SK-N-SH (cell line): ENCODE measurements at regions not wholly inside any gene's neighbourhood (a gene's known extent, or its start where the extent isn't known, plus 50 kb on each side); places are given as distances from the start of the nearest gene placed in this dataset.

Experiments
- CTCF ChIA-PET: fragments of 300-600, 350-600 bp; formaldehyde crosslinking; extraction: SDS; loops from one replicate; lab custom pipeline; 2021; lab: Yijun Ruan, JAX
- POLR2A ChIA-PET: fragments of 350-600 bp; sonication (Branson Sonifier 250); formaldehyde crosslinking; extraction: SDS; loops from one replicate; lab custom pipeline; 2020; ENCODE audit warnings: antibody characterized with exemption, inconsistent platforms; lab: Yijun Ruan, JAX
- DNase-seq: peaks from one replicate; pipeline ENCODE4 v3.0.0; 2012
- H2AFZ ChIP-seq: fragments of 200-600 bp; sonication (generic); 2 replicates; pipeline ENCODE4 v1.8.1; 2016; ENCODE audit warnings: antibody characterized with exemption, mild to moderate bottlenecking, low read depth
- H3F3A ChIP-seq: fragments of 200-600 bp; sonication (generic); replicated peaks from 2 replicates; pipeline ENCODE3; 2016; ENCODE audit warnings: antibody characterized with exemption, mild to moderate bottlenecking; ENCODE audit not compliant: insufficient read depth
- H3K27ac ChIP-seq, 2 experiments: fragments of 200-500 bp in 1 of 2; fragments of 200-600 bp in 1 of 2; sonication (Bioruptor generic) in 1 of 2; sonication (generic), shearing (Covaris generic) in 1 of 2; 2 replicates each; pipeline versions ENCODE4 v1.5.1 to v1.6.1; 2014 to 2016; ENCODE audit warnings: low read depth in 2 of 2, inconsistent platforms in 1 of 2, low read length in 1 of 2, mild to moderate bottlenecking in 1 of 2, mixed read lengths in 1 of 2
- H3K27me3 ChIP-seq: fragments of 200-600 bp; sonication (generic), shearing (Covaris generic); 2 replicates; pipeline ENCODE4 v1.6.1; 2016; ENCODE audit warnings: mixed run types; ENCODE audit not compliant: insufficient read depth
- H3K36me3 ChIP-seq, 2 experiments: fragments of 200-500 bp in 1 of 2; fragments of 200-600 bp in 1 of 2; sonication (Bioruptor generic) in 1 of 2; sonication (generic) in 1 of 2; replicated peaks in 1 of 2; 2 replicates each; pipeline versions ENCODE3 to v1.5.1; 2014 to 2016; ENCODE audit warnings: low read length in 1 of 2, mild to moderate bottlenecking in 1 of 2; ENCODE audit not compliant: insufficient read depth in 2 of 2, control insufficient read depth in 1 of 2
- H3K4me1 ChIP-seq, 2 experiments: fragments of 200-500 bp in 1 of 2; fragments of 200-600 bp in 1 of 2; sonication (Bioruptor generic) in 1 of 2; sonication (generic), shearing (Covaris generic) in 1 of 2; 2 replicates each; pipeline versions ENCODE4 v1.5.1 to v1.6.1; 2014 to 2016; ENCODE audit warnings: low read depth in 1 of 2, low read length in 1 of 2, mixed run types in 1 of 2; ENCODE audit not compliant: insufficient read depth in 2 of 2, control insufficient read depth in 1 of 2
- H3K4me2 ChIP-seq: fragments of 200-600 bp; sonication (generic), shearing (Covaris generic); 2 replicates; pipeline ENCODE4 v1.6.1; 2017; ENCODE audit warnings: mixed run types
- H3K4me3 ChIP-seq, 2 experiments: fragments of 200-500 bp in 1 of 2; fragments of 200-600 bp in 1 of 2; sonication (Bioruptor generic) in 1 of 2; sonication (generic), shearing (Covaris generic) in 1 of 2; 2 replicates each; pipeline versions ENCODE4 v1.5.1 to v1.8.1; 2014 to 2016; ENCODE audit warnings: low read depth in 2 of 2, inconsistent platforms in 1 of 2, low read length in 1 of 2, mild to moderate bottlenecking in 1 of 2, mixed read lengths in 1 of 2, moderate library complexity in 1 of 2
- H3K79me2 ChIP-seq: fragments of 200-600 bp; sonication (generic); 2 replicates; pipeline ENCODE4 v1.8.1; 2017; ENCODE audit warnings: mild to moderate bottlenecking; ENCODE audit not compliant: insufficient read depth
- H3K9ac ChIP-seq: fragments of 200-600 bp; sonication (generic); 2 replicates; pipeline ENCODE4 v1.6.1; 2017; ENCODE audit warnings: mixed run types
- H3K9me2 ChIP-seq: fragments of 200-600 bp; sonication (generic); 2 replicates; pipeline ENCODE4 v1.6.1; 2017; ENCODE audit warnings: mixed run types
- H3K9me3 ChIP-seq: fragments of 200-600 bp; sonication (generic); 2 replicates; pipeline ENCODE4 v1.6.1; 2017; ENCODE audit warnings: mixed run types, mild to moderate bottlenecking, moderate library complexity
- H4K20me1 ChIP-seq: fragments of 200-600 bp; sonication (generic); 2 replicates; pipeline ENCODE4 v1.6.1; 2017; ENCODE audit warnings: mild to moderate bottlenecking, mixed run types; ENCODE audit not compliant: insufficient read depth
- NRF1 ChIP-seq: IDR thresholded peaks from 2 replicates; pipeline ENCODE4 v1.6.1; 2012; ENCODE audit warnings: low read depth, mild to moderate bottlenecking, low read length
- RAD21 ChIP-seq: IDR thresholded peaks from 2 replicates; pipeline ENCODE4 v1.6.1; 2012; ENCODE audit warnings: mild to moderate bottlenecking, low read length
- RFX5 ChIP-seq: IDR thresholded peaks from 2 replicates; pipeline ENCODE4 v1.6.1; 2012; ENCODE audit warnings: mild to moderate bottlenecking, improper control_type of control experiment, low read length
- SIN3A ChIP-seq: IDR thresholded peaks from 2 replicates; pipeline ENCODE4 v1.6.1; 2012; ENCODE audit warnings: low read depth, mild to moderate bottlenecking, low read length, moderate library complexity, borderline replicate concordance
- WGBS: methylation state at CpG from one replicate; pipeline ENCODE4 v1.1.6; 2017; ENCODE audit warnings: low lambda C conversion rate; 5-methylcytosine and 5-hydroxymethylcytosine counted together
- TF ChIP-seq, protein P1 (sequence below): IDR thresholded peaks from 2 replicates; pipeline ENCODE4 v1.6.1; 2012; ENCODE audit warnings: mild to moderate bottlenecking, low read depth, low read length, moderate library complexity
- TF ChIP-seq, protein P2 (sequence below): fragments of 200-600 bp; sonication (generic); IDR thresholded peaks from 2 replicates; pipeline ENCODE4 v1.6.1; 2017; ENCODE audit warnings: antibody characterized with exemption, mild to moderate bottlenecking, moderate library complexity
- TF ChIP-seq, protein P3 (sequence below): IDR thresholded peaks from 2 replicates; pipeline ENCODE4 v1.4.0; 2012; ENCODE audit warnings: low read depth, borderline replicate concordance

DNA sequence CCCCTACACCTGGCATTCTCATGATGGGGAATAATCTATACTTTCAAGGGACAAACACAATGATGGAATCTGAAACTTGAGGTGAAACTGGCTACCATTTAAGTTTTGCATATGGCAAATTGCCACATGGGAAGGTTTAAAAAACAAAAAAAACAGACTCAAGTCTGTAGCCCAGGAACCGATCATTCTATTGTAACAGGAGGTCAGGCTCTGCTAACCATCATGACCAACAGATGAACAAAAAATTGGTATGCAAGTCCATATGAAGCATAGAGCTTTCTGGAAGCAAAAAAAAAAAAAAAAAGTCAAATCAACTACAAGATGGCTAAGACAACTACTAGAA, 594.3 kb upstream of the DIPK2B start (continued):
- TF ChIP-seq, protein P1, sequence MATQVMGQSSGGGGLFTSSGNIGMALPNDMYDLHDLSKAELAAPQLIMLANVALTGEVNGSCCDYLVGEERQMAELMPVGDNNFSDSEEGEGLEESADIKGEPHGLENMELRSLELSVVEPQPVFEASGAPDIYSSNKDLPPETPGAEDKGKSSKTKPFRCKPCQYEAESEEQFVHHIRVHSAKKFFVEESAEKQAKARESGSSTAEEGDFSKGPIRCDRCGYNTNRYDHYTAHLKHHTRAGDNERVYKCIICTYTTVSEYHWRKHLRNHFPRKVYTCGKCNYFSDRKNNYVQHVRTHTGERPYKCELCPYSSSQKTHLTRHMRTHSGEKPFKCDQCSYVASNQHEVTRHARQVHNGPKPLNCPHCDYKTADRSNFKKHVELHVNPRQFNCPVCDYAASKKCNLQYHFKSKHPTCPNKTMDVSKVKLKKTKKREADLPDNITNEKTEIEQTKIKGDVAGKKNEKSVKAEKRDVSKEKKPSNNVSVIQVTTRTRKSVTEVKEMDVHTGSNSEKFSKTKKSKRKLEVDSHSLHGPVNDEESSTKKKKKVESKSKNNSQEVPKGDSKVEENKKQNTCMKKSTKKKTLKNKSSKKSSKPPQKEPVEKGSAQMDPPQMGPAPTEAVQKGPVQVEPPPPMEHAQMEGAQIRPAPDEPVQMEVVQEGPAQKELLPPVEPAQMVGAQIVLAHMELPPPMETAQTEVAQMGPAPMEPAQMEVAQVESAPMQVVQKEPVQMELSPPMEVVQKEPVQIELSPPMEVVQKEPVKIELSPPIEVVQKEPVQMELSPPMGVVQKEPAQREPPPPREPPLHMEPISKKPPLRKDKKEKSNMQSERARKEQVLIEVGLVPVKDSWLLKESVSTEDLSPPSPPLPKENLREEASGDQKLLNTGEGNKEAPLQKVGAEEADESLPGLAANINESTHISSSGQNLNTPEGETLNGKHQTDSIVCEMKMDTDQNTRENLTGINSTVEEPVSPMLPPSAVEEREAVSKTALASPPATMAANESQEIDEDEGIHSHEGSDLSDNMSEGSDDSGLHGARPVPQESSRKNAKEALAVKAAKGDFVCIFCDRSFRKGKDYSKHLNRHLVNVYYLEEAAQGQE, result no peak
- TF ChIP-seq RFX5, result no peak
- no peak for TF ChIP-seq SIN3A
- TF ChIP-seq RAD21, result no peak
- TF ChIP-seq, protein P2, sequence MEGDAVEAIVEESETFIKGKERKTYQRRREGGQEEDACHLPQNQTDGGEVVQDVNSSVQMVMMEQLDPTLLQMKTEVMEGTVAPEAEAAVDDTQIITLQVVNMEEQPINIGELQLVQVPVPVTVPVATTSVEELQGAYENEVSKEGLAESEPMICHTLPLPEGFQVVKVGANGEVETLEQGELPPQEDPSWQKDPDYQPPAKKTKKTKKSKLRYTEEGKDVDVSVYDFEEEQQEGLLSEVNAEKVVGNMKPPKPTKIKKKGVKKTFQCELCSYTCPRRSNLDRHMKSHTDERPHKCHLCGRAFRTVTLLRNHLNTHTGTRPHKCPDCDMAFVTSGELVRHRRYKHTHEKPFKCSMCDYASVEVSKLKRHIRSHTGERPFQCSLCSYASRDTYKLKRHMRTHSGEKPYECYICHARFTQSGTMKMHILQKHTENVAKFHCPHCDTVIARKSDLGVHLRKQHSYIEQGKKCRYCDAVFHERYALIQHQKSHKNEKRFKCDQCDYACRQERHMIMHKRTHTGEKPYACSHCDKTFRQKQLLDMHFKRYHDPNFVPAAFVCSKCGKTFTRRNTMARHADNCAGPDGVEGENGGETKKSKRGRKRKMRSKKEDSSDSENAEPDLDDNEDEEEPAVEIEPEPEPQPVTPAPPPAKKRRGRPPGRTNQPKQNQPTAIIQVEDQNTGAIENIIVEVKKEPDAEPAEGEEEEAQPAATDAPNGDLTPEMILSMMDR, result no peak
- TF ChIP-seq, protein P3, sequence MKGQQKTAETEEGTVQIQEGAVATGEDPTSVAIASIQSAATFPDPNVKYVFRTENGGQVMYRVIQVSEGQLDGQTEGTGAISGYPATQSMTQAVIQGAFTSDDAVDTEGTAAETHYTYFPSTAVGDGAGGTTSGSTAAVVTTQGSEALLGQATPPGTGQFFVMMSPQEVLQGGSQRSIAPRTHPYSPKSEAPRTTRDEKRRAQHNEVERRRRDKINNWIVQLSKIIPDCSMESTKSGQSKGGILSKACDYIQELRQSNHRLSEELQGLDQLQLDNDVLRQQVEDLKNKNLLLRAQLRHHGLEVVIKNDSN, result no peak

DNA sequence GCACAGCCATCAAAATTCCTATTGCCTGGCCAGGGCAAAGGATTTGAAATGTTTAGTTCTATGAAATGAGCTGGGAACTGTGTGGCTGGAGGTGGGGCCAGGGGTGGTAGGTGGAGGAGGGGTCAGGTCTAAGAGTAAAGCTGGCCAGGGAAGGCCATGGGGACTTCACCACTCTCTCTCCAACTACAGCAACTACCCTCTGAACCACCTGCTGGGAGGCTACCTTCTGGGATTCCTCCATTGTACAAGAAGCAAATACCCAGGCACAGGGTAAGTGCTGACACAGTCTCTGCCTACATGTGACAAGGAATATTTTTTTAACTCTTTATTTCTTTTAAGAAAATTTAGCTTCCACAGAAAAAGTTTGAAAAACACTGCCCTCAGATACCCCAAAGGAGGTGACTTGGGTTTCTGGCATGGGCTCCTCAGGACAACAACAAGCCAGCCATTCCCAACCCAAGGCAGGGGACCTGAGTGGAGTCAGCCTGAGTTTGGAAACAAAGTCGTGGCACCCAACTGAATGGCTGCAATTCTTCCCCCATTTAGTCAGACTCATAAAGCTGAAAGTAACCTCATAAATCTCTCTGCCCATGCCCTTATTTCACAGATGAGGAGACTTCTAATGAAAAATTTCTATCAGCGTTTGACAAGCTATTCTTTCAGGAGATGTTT, 593.8 kb upstream of the DIPK2B start:
- Histone ChIP-seq H3K27me3 (no peaks in the 10 kb centered on the region), H3K36me3 (peaks cover 0 to 35% of the 10 kb centered on the region in 2 experiments), H3K4me2 (0 out of 2 replicates have a peak overlapping the region, but pooled peaks have one; percentile 17), H3K9ac (no peak overlapping the region), H3K79me2 (peaks cover 98% of the 10 kb centered on the region), H3K9me3 (peaks cover 8% of the 10 kb centered on the region; the same call in 1 of the 2 replicates), H2AFZ (no peak overlapping the region), H4K20me1 (no peaks in the 10 kb centered on the region), H3K27ac (peak overlapping the region in 1 of 2 experiments; percentile 57; a peak in 3 of 4 replicates), H3F3A (peaks cover 26% of the 10 kb centered on the region), H3K4me3 (no peak overlapping the region), H3K4me1 (peaks cover 0 to 30% of the 10 kb centered on the region in 2 experiments), H3K9me2 (no peaks in the 10 kb centered on the region)
- WGBS, result 33% methylated on average over 2 of the region's 2 CpGs
- POLR2A ChIA-PET, result no interaction called here
- TF ChIP-seq NRF1, result no peak
- CTCF ChIA-PET, result interaction anchor here (0.9 kb wide), 1 partner anchor 47 kb away, joined by 3 read pairs; no protein-coding TSS in a partner anchor
- DNase-seq, result no peak
